ENCODE measurements at regions not wholly inside any gene's neighbourhood (a gene's known extent, or its start where the extent isn't known, plus 50 kb on each side); places are given as distances from the start of the nearest gene placed in this dataset.

DNA sequence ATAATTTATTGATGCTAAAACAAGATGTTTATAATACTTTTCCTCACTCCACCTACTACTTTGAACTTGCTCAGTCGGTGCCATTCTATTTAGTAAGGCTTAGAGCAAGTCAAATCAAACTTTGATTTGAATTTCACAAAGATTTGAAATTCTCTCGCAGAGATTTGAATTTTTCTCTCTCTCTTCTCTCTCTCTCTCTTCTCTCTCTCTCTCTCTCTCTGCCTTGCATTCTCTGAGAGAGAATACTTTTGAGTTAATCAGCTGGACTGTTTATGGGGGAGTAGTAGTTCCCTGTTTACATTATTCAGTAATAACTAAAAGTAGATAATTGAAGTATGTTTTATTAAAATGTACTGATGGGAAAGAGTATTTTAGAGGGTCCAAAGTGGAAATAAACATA lies 488.5 kb upstream of the ANKRD30A start:
- Histone ChIP-seq H3K9me3 (no peaks in the 10 kb centered on the region), H3K36me3 (no peaks in the 10 kb centered on the region), H3K27ac (no peak overlapping the region), H3K4me1 (no peaks in the 10 kb centered on the region), H3K4me3 (no peak overlapping the region), H3K27me3 (no peaks in the 10 kb centered on the region)
- DNase-seq (ENCODE audit: low spot score in 2 of 2) = no peak
- WGBS = 64% methylated on average over 2 of the region's 2 CpGs
- TF ChIP-seq, protein P1, sequence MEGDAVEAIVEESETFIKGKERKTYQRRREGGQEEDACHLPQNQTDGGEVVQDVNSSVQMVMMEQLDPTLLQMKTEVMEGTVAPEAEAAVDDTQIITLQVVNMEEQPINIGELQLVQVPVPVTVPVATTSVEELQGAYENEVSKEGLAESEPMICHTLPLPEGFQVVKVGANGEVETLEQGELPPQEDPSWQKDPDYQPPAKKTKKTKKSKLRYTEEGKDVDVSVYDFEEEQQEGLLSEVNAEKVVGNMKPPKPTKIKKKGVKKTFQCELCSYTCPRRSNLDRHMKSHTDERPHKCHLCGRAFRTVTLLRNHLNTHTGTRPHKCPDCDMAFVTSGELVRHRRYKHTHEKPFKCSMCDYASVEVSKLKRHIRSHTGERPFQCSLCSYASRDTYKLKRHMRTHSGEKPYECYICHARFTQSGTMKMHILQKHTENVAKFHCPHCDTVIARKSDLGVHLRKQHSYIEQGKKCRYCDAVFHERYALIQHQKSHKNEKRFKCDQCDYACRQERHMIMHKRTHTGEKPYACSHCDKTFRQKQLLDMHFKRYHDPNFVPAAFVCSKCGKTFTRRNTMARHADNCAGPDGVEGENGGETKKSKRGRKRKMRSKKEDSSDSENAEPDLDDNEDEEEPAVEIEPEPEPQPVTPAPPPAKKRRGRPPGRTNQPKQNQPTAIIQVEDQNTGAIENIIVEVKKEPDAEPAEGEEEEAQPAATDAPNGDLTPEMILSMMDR (IDR thresholded peaks at IDR 0.05) = no peak
- TF ChIP-seq POLR2AphosphoS5 (IDR thresholded peaks at IDR 0.05) (no peak), POLR2A (IDR thresholded peaks at IDR 0.05) (no peak), EP300 (IDR thresholded peaks at IDR 0.05) (no peak)

GRCh38 chr10:36636285-36636839 lies 489.0 kb upstream of the ANKRD30A start:
- WGBS = 70% methylated on average over 1 of the region's 1 CpG
- Histone ChIP-seq H3K4me3 (no peak overlapping the region), H3K9me3 (no peaks in the 10 kb centered on the region), H3K27ac (no peak overlapping the region), H3K4me1 (no peaks in the 10 kb centered on the region), H3K27me3 (no peaks in the 10 kb centered on the region), H3K36me3 (no peaks in the 10 kb centered on the region)
- TF ChIP-seq POLR2AphosphoS5 (IDR thresholded peaks at IDR 0.05) (no peak), POLR2A (IDR thresholded peaks at IDR 0.05) (no peak), EP300 (IDR thresholded peaks at IDR 0.05) (no peak)
- TF ChIP-seq, protein P1 (IDR thresholded peaks at IDR 0.05) = no peak
- no peak for DNase-seq (ENCODE audit: low spot score in 2 of 2)

DNA sequence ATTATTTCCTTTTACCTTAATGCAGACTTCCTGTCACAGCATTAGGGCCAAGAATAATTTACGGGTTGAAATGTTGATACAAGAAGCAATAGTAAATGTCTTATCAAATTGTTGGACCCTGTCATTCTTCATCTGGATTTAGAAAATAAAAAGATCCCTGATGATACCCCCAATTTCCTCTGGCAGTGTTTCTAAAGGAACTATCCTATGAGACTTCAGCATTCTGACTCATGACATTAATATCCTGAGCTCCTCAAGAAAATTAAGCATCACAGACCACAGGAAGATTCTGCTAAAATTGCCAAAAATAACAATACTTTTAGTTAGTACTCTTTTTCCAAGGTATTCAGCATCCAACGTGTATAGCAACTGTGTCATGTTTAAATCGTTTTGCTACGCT lies 490.5 kb upstream of the ANKRD30A start:
- TF ChIP-seq POLR2AphosphoS5 (IDR thresholded peaks at IDR 0.05) (no peak), EP300 (IDR thresholded peaks at IDR 0.05) (no peak), POLR2A (IDR thresholded peaks at IDR 0.05) (no peak)
- TF ChIP-seq, protein P1 (IDR thresholded peaks at IDR 0.05) = no peak
- no peak overlapping the region for H3K27ac ChIP-seq
- DNase-seq (ENCODE audit: low spot score in 2 of 2) = no peak
- H3K9me3 ChIP-seq = no peaks in the 10 kb centered on the region
- no peaks in the 10 kb centered on the region for H3K36me3 ChIP-seq
- 62% methylated on average over 4 of the region's 4 CpGs for WGBS
- no peaks in the 10 kb centered on the region for H3K27me3 ChIP-seq
- H3K4me3 ChIP-seq = no peak overlapping the region
- no peaks in the 10 kb centered on the region for H3K4me1 ChIP-seq

DNA sequence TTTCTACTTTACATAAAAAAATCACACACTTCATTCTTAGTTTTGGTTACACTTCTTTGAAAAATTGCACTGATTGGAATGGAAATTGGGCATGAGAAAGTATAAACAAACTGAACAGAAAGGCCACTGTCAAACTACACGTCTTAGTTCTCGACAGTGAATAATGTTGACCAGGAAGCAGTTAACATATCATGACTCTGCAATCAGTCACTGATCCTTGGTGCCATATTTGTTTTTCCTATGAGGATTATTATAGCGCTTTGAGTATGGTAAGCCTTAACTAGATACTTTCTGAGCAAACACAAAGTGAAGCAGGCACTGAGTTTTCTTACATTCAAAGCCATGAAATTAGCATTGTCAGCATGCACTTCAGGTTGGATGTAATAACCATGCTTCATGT lies 495.1 kb upstream of the ANKRD30A start:
- WGBS = 83% methylated on average over 3 of the region's 3 CpGs
- H3K9me3 ChIP-seq = no peaks in the 10 kb centered on the region
- H3K27me3 ChIP-seq = no peaks in the 10 kb centered on the region
- no peak overlapping the region for H3K4me3 ChIP-seq
- H3K27ac ChIP-seq = no peak overlapping the region
- TF ChIP-seq POLR2AphosphoS5 (IDR thresholded peaks at IDR 0.05) (no peak), POLR2A (IDR thresholded peaks at IDR 0.05) (no peak), EP300 (IDR thresholded peaks at IDR 0.05) (no peak)
- TF ChIP-seq, protein P1 (IDR thresholded peaks at IDR 0.05) = no peak
- H3K4me1 ChIP-seq = no peaks in the 10 kb centered on the region
- H3K36me3 ChIP-seq = no peaks in the 10 kb centered on the region
- DNase-seq (ENCODE audit: low spot score in 2 of 2) = no peak

DNA sequence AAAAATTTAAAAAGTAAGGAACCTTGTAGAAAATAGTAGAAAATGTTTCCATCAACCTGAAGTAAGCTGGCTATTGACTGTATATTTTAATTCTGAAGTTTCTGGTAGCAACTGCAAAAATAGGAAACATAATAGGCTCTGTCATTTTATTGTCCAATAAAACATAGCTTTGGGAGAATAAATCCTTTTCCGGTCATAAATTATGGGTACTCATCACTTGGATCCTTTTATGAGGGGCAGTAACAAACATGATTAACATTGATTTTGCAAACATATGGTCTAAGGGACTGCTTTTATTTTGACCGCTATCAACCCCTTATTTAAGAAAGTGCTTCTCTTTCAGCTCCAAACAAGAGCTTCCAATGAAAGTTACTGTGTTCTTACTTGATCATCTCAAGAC lies 495.9 kb upstream of the ANKRD30A start:
- H3K4me1 ChIP-seq = no peaks in the 10 kb centered on the region
- 81% methylated on average over 2 of the region's 2 CpGs for WGBS

GRCh38 chr10:36624551-36625100 lies 500.8 kb upstream of the ANKRD30A start:
- Histone ChIP-seq H3K27me3 (no peaks in the 10 kb centered on the region), H3K36me3 (no peaks in the 10 kb centered on the region), H3K4me1 (no peaks in the 10 kb centered on the region), H3K27ac (no peak overlapping the region), H3K4me3 (no peak overlapping the region), H3K9me3 (no peaks in the 10 kb centered on the region)
- no peak for DNase-seq (ENCODE audit: low spot score in 2 of 2)
- TF ChIP-seq EP300 (IDR thresholded peaks at IDR 0.05) = no peak
- TF ChIP-seq POLR2A (IDR thresholded peaks at IDR 0.05) = no peak
- TF ChIP-seq, protein P1 (IDR thresholded peaks at IDR 0.05) = no peak
- TF ChIP-seq POLR2AphosphoS5 (IDR thresholded peaks at IDR 0.05) = no peak
- WGBS = 91% methylated on average over 3 of the region's 3 CpGs

More for the DNA sequence above, 495.9 kb upstream of the ANKRD30A start:
- Histone ChIP-seq H3K4me3 (no peak overlapping the region), H3K36me3 (no peaks in the 10 kb centered on the region), H3K27ac (no peak overlapping the region), H3K27me3 (no peaks in the 10 kb centered on the region), H3K9me3 (no peaks in the 10 kb centered on the region)
- TF ChIP-seq POLR2A (IDR thresholded peaks at IDR 0.05) = no peak
- DNase-seq (ENCODE audit: low spot score in 2 of 2) = no peak
